Ishikawa (cell line): ENCODE measurements at regions not wholly inside any gene's neighbourhood (a gene's known extent, or its start where the extent isn't known, plus 50 kb on each side); places are given as distances from the start of the nearest gene placed in this dataset.

Experiments used
- CEBPB ChIP-seq: IDR thresholded peaks from 2 replicates; pipeline ENCODE4 v1.6.1; 2012
- CREB1 ChIP-seq: IDR thresholded peaks from 2 replicates; pipeline ENCODE4 v1.6.1; 2012; ENCODE audit warnings: low read depth
- EGR1 ChIP-seq: IDR thresholded peaks from 2 replicates; pipeline ENCODE4 v1.6.1; 2012
- EP300 ChIP-seq: IDR thresholded peaks from 2 replicates; pipeline ENCODE4 v1.6.1; 2012; ENCODE audit warnings: borderline replicate concordance
- FOXM1 ChIP-seq: IDR thresholded peaks from 2 replicates; pipeline ENCODE4 v1.6.1; 2012; ENCODE audit warnings: low read depth, borderline replicate concordance
- NFIC ChIP-seq: IDR thresholded peaks from 2 replicates; pipeline ENCODE4 v1.6.1; 2012
- RAD21 ChIP-seq: IDR thresholded peaks from 2 replicates; pipeline ENCODE4 v1.6.1; 2012; ENCODE audit warnings: low read depth
- TAF1 ChIP-seq: IDR thresholded peaks from 2 replicates; pipeline ENCODE4 v1.6.1; 2012; ENCODE audit warnings: low read depth, mild to moderate bottlenecking
- TCF12 ChIP-seq: IDR thresholded peaks from 2 replicates; pipeline ENCODE4 v1.6.1; 2012; ENCODE audit warnings: low read depth
- TEAD4 ChIP-seq: IDR thresholded peaks from 2 replicates; pipeline ENCODE4 v1.6.1; 2012
- YY1 ChIP-seq: IDR thresholded peaks from 2 replicates; pipeline ENCODE4 v1.6.1; 2012; ENCODE audit warnings: low read depth
- ZBTB7A ChIP-seq: IDR thresholded peaks from 2 replicates; pipeline ENCODE4 v1.6.1; 2012; ENCODE audit warnings: low read depth
- TF ChIP-seq, protein P1 (sequence below): IDR thresholded peaks from 2 replicates; pipeline ENCODE4 v1.6.1; 2012
- TF ChIP-seq, protein P2 (sequence below): IDR thresholded peaks from 2 replicates; pipeline ENCODE4 v1.6.1; 2012
- TF ChIP-seq, protein P3 (sequence below): IDR thresholded peaks from 2 replicates; pipeline ENCODE4 v1.6.1; 2012; ENCODE audit warnings: low read depth, mild to moderate bottlenecking

DNA sequence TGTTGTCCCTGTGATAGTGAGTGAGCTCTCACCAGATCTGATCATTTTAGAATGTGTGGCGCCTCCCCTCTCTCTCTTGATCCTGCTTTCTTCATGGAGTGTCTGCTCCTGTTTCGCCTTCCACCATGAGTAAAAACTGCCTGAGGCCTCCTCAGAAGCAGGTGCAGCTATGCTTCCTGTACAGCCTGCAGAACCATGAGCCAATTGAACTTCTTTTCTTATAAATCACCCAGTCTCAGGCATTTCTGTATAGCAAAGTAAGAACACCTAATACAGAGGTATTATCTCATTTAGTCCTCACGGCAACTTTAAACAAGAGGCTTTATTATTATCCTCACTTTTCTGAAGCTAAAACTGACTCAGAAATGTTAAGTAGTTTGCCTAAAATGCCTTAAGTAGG, 81.3 kb upstream of the BTG1 start:
- TF ChIP-seq CEBPB (no peak), EGR1 (no peak), TAF1 (no peak), CREB1 (no peak), NFIC (no peak), TEAD4 (no peak)

DNA sequence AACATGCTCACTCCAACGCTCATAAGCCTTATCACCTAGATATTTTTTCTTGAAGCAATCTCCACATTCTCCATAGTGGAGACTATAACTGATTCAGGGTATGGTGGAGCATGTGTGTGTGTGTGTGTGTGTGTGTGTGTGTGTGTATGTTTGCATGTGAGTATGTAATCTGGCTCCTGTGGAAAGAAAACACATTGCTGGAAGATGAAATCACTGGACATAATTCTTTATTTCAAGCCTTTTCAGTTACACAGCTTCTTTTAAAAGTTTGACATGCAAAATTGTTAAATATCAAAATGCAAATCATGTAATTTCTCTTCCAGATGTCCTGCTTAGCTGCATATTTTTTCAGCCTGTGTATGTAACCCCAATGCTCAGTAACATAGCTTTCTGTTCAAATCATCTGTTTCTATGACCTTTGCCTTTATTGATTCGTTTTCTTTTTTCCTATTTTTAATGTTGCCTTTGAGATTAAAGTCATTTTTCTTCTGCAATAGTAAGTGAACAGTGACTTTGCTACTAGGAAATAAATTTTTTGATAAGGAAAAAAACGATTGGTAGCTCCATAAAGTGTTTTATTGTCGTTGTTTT, 80.5 kb upstream of the BTG1 start:
- TF ChIP-seq TEAD4 (no peak), EGR1 (no peak), ZBTB7A (no peak), TCF12 (no peak)
- TF ChIP-seq, protein P1, sequence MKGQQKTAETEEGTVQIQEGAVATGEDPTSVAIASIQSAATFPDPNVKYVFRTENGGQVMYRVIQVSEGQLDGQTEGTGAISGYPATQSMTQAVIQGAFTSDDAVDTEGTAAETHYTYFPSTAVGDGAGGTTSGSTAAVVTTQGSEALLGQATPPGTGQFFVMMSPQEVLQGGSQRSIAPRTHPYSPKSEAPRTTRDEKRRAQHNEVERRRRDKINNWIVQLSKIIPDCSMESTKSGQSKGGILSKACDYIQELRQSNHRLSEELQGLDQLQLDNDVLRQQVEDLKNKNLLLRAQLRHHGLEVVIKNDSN: no peak
- TF ChIP-seq, protein P2, sequence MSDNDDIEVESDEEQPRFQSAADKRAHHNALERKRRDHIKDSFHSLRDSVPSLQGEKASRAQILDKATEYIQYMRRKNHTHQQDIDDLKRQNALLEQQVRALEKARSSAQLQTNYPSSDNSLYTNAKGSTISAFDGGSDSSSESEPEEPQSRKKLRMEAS: no peak

DNA sequence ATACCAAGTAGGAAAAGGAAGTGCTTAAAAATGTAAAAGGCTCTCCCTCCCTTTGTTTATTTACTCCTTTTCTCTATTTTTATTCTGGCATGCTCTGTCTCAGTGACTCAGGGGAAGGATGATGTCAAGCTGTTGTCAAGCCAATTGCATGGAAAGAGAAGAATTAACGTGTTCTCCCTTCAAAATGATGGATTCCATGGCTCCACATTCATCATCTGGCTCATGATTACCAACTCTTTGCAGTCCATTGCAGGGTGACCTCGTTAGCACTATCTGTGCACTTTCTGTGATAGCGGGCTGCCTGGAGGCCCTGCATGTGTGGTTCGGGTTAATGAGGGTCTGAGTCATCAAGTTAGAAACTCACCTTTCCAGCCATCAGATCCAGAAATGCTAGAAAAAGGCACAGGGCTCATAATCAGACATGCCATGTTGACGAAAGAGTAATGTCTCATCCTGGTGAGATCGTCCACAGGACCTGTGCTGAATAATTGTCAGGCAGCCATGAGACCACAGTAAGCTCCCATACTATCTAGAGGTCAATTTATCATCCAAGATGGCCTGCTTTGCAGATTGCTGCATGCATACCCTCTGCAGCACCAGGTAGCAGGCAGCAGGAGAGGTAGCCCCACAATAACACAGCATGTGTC, 79.2 kb upstream of the BTG1 start:
- no peak for TF ChIP-seq TAF1
- TF ChIP-seq FOXM1: no peak
- TF ChIP-seq, protein P1: no peak
- no peak for TF ChIP-seq CEBPB
- no peak for TF ChIP-seq TEAD4
- no peak for TF ChIP-seq CREB1
- no peak for TF ChIP-seq RAD21
- TF ChIP-seq ZBTB7A: no peak
- no peak for TF ChIP-seq EP300
- no peak for TF ChIP-seq YY1
- TF ChIP-seq, protein P3, sequence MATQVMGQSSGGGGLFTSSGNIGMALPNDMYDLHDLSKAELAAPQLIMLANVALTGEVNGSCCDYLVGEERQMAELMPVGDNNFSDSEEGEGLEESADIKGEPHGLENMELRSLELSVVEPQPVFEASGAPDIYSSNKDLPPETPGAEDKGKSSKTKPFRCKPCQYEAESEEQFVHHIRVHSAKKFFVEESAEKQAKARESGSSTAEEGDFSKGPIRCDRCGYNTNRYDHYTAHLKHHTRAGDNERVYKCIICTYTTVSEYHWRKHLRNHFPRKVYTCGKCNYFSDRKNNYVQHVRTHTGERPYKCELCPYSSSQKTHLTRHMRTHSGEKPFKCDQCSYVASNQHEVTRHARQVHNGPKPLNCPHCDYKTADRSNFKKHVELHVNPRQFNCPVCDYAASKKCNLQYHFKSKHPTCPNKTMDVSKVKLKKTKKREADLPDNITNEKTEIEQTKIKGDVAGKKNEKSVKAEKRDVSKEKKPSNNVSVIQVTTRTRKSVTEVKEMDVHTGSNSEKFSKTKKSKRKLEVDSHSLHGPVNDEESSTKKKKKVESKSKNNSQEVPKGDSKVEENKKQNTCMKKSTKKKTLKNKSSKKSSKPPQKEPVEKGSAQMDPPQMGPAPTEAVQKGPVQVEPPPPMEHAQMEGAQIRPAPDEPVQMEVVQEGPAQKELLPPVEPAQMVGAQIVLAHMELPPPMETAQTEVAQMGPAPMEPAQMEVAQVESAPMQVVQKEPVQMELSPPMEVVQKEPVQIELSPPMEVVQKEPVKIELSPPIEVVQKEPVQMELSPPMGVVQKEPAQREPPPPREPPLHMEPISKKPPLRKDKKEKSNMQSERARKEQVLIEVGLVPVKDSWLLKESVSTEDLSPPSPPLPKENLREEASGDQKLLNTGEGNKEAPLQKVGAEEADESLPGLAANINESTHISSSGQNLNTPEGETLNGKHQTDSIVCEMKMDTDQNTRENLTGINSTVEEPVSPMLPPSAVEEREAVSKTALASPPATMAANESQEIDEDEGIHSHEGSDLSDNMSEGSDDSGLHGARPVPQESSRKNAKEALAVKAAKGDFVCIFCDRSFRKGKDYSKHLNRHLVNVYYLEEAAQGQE: no peak
- TF ChIP-seq, protein P2: no peak
- TF ChIP-seq TCF12: no peak
- TF ChIP-seq NFIC: no peak
- no peak for TF ChIP-seq EGR1

DNA sequence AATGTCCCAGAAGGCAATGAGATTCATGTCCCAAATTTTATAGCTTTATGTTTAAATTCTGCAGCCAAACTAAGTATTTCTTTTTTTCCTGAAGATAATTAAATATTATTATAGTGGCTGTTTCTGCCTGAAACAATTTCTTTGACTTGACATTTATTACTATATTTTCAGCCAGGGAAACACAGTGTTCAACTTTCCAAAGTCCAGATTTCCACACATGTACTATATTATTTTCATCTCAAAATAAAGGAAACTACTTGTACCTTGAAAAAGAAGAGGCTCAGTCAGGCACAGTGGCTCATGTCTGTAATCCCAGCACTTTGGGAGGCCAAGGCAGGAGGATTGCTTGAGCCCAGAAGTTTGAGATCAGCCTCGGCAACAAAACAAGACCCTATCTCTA, 77.8 kb upstream of the BTG1 start:
- no peak for TF ChIP-seq CEBPB
- TF ChIP-seq NFIC: no peak
- no peak for TF ChIP-seq TEAD4
- no peak for TF ChIP-seq FOXM1
- no peak for TF ChIP-seq YY1
- TF ChIP-seq EGR1: no peak
- no peak for TF ChIP-seq CREB1
- no peak for TF ChIP-seq EP300
- no peak for TF ChIP-seq ZBTB7A
- TF ChIP-seq, protein P3: no peak
- TF ChIP-seq, protein P1: no peak
- TF ChIP-seq, protein P2: no peak
- TF ChIP-seq RAD21: no peak
- no peak for TF ChIP-seq TAF1
- no peak for TF ChIP-seq TCF12

DNA sequence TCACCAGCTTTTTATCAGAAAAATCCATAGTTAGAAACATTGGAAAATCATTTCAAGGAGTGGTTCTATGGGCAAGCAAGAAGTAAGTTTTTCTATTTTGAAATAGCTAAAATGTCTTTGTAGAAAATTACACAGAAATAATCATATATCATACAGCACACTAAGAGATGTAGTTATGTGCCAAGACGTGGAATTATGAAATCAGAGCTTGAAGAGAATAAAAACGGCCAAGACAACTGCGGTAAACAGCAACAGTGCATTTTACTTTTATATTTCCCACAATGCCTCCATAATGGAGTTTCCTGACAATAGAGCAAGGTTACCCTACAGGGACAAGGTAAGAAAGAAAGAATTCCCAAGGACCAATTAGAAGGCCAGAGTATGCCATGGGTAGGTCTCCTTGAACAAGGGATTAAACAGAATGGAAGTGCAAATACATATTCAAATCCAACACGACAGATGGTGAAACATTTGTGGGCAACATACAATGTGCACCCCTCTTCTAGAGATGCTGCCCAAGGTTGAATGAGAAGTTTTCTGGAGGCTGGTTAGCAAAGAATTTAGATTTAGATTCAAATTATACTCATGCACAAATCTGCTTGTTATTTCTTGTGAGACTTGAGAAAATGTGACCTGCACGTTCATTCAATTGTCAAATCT, 76.1 kb upstream of the BTG1 start:
- TF ChIP-seq, protein P2: no peak
- TF ChIP-seq, protein P3: no peak
- TF ChIP-seq TAF1: no peak
- no peak for TF ChIP-seq FOXM1
